ENCODE measurements at regions not wholly inside any gene's neighbourhood (a gene's known extent, or its start where the extent isn't known, plus 50 kb on each side); places are given as distances from the start of the nearest gene placed in this dataset.
"Not testable (repeated sequence)": the region's sequence is repeated elsewhere in the genome, so short reads cannot be mapped to it uniquely, and the experiment has no call there.

DNA sequence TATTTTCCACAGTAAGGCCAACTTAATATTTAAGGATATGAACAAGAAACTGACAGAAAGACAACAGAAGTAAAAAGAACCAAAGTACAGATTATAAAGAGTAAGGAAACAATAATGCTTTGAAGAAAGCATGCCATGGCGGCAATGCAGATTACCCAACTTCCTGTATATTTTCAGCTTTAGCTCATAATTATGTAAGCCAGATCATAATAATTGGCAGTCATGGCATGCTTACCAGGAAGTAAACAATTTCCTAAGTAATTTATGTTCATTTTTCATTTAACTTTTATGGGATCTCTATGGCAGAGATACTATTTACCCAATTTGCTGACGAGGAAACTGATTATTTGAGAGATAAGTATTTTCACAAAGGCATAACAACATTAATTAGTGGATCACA, 988.7 kb downstream of the HACE1 start:
- DNase-seq = no peak

DNA sequence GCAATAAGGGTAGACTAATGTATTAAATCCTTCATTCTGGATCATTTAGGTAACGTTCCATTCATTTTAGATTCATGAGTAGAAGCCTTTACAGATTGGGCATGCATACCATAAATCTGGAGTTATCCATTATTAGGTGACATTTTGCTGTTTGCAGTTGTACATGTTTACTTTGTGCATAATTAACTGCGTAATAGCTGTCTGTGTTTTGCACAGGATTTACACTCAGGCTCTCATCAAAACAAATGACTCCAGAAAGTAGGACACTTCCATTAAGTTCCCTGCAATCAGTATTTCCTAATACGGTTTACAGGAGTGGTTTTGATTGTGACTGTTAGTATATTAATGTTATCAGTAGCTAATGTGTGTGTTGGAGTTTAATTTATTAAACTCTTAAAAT, 997.4 kb downstream of the HACE1 start:
- DNase-seq = no peak

DNA sequence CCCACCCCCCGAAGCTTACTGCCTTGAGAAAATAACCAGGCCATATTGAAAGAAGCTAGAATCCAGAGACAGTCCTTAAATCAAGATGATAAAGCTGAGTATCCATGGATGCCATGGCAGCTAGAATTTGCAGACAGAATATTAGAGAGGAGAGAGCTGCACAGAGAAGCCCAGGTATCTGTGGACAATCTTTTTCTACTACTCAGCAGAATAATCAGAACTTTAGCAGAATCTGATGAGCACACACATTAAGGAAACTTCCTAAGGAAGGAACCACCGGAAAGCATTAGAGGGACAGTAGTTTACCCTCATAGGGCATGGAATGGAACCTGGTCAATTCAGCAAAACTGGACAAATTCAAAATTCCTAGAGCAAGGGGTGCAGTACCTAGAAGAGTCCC, 1001.7 kb downstream of the HACE1 start:
- DNase-seq = no peak

DNA sequence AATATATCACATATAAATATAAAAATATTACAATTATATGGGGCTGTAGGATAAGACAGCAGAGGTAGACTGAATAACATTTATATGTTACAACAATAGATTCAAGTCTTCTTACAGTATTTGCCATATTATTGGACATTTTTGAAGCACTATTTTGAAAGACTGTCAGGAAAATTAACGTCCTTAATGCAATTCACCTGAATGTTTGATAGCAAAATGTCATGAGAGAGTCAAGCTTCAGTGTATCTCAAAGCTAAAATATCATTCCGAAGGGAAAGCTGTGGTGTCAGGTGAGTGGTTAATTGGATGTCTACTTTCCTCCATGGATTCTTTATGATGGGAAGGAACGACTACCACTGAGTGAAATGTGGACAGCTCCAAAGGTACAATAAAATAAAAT, 1004.0 kb downstream of the HACE1 start:
- no peak for DNase-seq

DNA sequence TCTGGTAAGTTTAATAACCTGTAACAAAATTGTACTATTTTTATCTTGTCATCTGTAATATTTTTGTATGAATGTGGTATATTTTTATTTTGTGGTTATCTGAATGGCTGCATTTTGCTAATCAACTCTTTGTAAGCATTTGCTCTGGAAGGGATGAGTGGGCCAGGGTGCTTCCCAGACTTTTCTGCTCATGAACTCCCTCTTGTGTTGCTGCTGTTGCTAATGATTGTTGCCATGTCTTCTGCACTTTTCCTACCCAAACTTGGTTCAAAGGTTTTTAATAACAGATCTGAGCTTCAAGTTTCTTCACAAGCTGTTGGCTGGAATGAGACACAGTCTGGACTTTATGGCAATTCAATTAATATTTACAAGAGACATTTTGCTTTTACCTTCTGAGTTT, 1005.7 kb downstream of the HACE1 start:
- no peak for DNase-seq

DNA sequence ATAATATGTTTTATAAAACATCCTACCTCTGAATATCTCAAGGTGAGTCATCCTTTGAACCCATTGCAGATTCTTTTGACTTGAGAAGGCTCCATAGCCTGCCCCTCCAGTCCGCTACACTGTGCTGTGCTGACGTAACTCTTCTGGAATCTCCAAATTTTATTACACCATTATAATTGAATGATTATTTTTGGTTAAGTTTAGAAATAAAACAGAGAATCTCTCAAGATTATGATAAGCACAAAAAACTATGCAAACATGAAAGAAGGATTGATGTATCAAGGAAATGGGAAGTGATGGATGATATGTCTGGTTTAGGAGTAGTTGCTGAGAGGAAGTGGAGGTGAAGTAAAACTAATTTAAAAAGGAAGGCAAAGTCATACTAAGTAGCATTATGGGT, 1021.3 kb downstream of the HACE1 start:
- no peak for DNase-seq

GRCh38 chr6:103826209-103826608, 1033.5 kb downstream of the HACE1 start:
- no peak for DNase-seq

GRCh38 chr6:103820148-103820547, 1039.6 kb downstream of the HACE1 start:
- no peak for DNase-seq

- DNase-seq = no peak
Measured at GRCh38 chr6:103819509-103819908, 1040.2 kb downstream of the HACE1 start.

- DNase-seq = no peak
Measured at GRCh38 chr6:103812970-103813369, 1046.7 kb downstream of the HACE1 start.

DNA sequence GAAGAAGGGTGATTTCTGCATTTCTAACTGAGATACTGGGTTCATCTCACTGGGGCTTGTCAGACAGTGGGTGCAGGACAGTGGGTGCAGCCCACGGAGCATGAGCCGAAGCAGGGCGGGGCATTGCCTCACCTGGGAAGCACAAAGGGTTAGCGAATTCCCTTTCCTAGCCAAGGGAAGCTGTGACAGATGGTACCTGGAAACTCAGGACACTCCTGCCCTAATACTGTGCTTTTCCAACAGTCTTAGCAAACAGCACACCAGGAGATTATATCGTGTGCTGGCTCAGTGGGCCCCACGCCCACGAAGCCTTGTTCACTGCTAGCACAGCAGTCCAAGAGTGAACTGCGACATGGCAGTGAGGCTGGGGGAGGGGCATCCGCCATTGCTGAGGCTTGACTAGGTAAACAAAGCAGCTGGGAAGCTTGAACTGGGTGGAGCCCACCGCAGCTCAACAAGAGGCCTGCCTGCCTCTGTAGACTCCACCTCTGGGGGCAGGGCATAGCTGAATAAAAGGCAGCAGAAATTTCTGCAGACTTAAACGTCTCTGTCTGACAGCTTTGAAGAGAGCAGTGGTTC, 1057.7 kb downstream of the HACE1 start:
- DNase-seq = not testable (repeated sequence)

DNA sequence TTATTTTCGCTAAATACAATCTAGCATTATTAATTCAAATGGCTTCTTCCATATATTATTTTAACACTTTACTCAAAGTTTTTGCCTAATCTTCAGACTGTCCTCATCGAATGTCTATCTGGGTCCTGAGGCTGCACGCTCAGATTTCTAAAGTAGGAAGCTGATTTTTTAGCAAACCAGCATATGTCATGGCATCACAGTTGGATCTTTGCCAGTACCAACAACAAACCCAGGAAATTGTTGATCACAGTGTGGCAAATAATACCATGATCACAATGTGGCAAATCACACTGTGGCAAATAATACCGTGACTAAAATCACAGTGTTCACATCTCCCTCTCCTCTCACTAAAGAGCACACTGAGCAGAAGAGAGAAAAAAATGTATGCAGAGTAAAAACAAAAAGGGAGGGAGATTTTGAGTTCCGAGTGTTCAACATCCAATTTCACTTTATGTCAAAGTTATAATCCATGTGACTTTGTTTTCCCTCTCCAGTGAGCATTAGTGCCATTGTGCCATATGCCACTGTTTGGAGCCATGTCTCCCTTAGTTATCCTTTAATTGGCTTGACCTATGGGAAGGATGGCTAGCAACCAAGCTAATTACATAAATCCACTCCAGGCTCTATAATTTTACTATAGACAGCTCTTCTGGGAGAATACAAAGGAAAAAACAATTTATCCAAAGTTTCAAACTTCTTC, 1059.6 kb downstream of the HACE1 start:
- no peak for DNase-seq

GRCh38 chr6:103798166-103798565, 1061.6 kb downstream of the HACE1 start:
- no peak for DNase-seq

- DNase-seq = no peak
Measured at GRCh38 chr6:103797738-103798137, 1062.0 kb downstream of the HACE1 start.

DNA sequence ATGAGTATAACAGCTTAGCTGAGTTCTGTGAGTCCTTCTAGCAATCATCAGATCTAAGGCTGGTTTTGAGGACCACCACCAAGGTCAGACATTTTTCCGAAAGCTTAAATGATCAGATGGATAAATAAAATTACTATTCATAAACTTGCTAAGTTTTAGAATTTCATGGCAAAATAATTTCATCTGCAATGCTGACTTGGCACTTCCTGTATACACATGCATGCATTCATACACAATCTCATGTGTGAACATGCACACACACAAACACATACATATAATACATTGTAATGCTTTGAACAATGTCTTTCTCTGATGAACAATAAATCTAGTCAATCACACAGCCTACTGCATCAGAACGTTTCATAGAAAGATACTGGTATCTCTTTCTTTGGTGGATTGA, 1068.3 kb downstream of the HACE1 start:
- no peak for DNase-seq

- DNase-seq = no peak
Measured at GRCh38 chr6:103784117-103784516, 1075.6 kb downstream of the HACE1 start.

DNA sequence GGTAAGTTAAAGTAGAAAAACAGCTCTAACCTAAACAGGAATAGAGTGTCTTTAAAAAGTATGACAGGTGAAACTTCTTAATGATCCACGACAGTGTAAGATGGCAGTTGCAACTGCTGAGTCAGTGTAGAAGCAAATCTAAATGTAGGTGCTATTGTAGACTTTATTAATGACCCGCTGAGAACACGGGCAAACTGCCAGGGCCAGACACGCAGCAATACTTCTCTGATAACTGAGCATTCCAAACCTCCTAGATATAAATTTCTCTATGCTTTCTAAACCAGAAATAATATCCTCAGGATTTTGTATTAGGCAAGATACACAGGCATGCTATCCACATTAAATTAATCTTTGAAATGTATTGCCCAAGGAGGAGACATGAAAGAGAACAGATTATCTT, 1076.4 kb downstream of the HACE1 start:
- DNase-seq = no peak

DNA sequence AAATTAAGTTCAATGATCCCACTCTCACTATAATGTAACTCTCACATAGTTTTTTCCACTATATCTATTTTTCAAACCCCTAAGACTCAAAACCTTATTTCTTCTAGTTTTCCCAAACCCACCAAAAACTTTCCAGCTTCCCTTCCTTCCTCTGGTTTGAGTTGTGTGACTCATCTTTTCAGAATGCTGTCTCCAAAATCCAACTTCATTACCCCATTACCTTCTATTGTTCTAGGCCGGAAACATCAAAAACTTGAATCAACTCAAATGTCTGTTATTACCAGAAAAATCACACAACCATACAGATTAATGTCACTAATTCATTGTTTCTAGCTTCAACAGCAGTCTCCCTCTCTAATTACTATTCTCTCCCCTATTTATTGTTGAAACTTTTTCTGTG, 1090.3 kb downstream of the HACE1 start:
- no peak for DNase-seq

DNA sequence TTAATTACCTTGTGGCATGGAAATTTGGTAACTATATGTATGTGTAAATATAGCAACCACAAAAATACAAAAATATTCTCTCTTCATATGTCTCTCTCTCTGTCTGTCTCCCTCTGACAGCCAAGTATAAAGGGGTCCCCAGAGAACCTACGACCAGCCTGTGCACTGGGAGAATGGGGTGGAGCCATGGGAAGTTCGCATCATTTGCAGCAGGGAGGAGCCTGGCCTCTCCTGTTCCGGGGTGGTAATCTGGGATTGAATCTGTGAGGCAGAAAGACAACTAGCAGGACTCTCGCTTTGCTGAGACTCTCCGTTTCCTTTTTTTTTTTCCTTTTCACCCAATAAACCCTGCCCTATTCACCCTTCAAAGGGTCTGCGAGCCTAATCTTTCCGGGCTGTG, 1109.1 kb downstream of the HACE1 start:
- no peak for DNase-seq

- DNase-seq = no peak
Measured at GRCh38 chr6:103734016-103734415, 1125.7 kb downstream of the HACE1 start.

GRCh38 chr6:103729658-103730057, 1130.1 kb downstream of the HACE1 start:
- no peak for DNase-seq

- no peak for DNase-seq
Measured at GRCh38 chr6:103723438-103724322, 1136.0 kb downstream of the HACE1 start.

- DNase-seq = no peak
Measured at GRCh38 chr6:103722683-103723082, 1137.0 kb downstream of the HACE1 start.

- DNase-seq = no peak
Measured at GRCh38 chr6:103721923-103722322, 1137.8 kb downstream of the HACE1 start.

All from CD4-positive, alpha-beta T cell treated with Interleukin-4 for 4 hours (primary cell).